ENCODE measurements at regions not wholly inside any gene's neighbourhood (a gene's known extent, or its start where the extent isn't known, plus 50 kb on each side); places are given as distances from the start of the nearest gene placed in this dataset.

DNA sequence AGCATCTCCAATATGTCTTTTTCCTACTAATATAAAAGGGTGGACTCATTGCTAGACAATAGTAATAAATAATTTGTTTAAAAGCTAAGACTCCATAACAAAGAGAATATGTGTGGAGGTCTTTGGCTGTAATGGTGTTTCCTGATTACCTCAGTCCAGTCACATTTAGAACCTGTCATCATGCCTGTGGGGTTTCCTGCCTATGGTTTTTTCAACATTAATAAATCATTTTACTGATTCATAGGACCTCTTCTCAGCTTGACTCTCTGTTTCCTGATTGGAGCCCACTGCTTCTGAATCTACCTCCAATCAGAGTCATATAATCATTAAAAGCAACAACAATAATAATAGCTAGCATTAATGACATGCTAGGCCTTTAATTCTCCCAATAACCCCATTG is 52.4 kb upstream of the GNAI1 start:
- ATAC-seq (no peak), DNase-seq (no peak)
- H3K9me3 ChIP-seq: no peaks in the 10 kb centered on the region
- no peaks in the 10 kb centered on the region for H3K36me3 ChIP-seq
- H3K4me3 ChIP-seq: no peak overlapping the region
- TF ChIP-seq, protein P1, sequence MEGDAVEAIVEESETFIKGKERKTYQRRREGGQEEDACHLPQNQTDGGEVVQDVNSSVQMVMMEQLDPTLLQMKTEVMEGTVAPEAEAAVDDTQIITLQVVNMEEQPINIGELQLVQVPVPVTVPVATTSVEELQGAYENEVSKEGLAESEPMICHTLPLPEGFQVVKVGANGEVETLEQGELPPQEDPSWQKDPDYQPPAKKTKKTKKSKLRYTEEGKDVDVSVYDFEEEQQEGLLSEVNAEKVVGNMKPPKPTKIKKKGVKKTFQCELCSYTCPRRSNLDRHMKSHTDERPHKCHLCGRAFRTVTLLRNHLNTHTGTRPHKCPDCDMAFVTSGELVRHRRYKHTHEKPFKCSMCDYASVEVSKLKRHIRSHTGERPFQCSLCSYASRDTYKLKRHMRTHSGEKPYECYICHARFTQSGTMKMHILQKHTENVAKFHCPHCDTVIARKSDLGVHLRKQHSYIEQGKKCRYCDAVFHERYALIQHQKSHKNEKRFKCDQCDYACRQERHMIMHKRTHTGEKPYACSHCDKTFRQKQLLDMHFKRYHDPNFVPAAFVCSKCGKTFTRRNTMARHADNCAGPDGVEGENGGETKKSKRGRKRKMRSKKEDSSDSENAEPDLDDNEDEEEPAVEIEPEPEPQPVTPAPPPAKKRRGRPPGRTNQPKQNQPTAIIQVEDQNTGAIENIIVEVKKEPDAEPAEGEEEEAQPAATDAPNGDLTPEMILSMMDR (IDR thresholded peaks at IDR 0.05): no peak
- no peak for TF ChIP-seq POLR2A (IDR thresholded peaks at IDR 0.05)
- no peaks in the 10 kb centered on the region for H3K27me3 ChIP-seq
- intact Hi-C loops (cut with DNase I): no loop called here
- peaks cover 0 to 4% (median 0%) of the 10 kb centered on the region in 4 donors for H3K4me1 ChIP-seq
- no peak overlapping the region for H3K27ac ChIP-seq

DNA sequence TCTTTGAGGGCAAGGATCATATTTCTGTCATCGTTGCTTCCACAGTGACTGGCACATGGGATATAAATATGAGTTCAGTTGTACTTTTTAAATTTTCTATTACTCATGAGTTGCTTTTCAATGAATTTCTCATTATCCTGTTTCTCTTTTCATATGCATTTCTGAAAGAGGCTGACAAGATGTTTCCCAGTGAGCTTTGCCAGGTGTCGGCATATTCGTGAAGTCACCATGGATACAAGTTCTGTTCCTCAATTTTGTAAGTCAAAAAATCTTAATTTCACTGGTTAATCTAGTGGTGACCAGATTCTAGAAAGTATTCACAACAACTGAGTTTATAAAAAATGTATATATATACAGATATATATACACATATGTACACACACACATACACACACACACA is 55.7 kb upstream of the GNAI1 start:
- no peak overlapping the region for H3K4me3 ChIP-seq
- TF ChIP-seq, protein P1 (IDR thresholded peaks at IDR 0.05): no peak
- no peak for TF ChIP-seq POLR2A (IDR thresholded peaks at IDR 0.05)
- no peaks in the 10 kb centered on the region for H3K9me3 ChIP-seq
- no peaks in the 10 kb centered on the region for H3K36me3 ChIP-seq
- ATAC-seq (no peak), DNase-seq (no peak)
- peaks cover 0 to 4% (median 0%) of the 10 kb centered on the region in 4 donors for H3K4me1 ChIP-seq
- no peaks in the 10 kb centered on the region for H3K27me3 ChIP-seq
- no peak overlapping the region for H3K27ac ChIP-seq
- intact Hi-C loops (cut with DNase I): no loop called here
- 72% methylated on average over 3 of the region's 3 CpGs for WGBS (ENCODE audit: insufficient coverage, low coverage, low lambda C conversion rate, missing lambda C conversion rate)

DNA sequence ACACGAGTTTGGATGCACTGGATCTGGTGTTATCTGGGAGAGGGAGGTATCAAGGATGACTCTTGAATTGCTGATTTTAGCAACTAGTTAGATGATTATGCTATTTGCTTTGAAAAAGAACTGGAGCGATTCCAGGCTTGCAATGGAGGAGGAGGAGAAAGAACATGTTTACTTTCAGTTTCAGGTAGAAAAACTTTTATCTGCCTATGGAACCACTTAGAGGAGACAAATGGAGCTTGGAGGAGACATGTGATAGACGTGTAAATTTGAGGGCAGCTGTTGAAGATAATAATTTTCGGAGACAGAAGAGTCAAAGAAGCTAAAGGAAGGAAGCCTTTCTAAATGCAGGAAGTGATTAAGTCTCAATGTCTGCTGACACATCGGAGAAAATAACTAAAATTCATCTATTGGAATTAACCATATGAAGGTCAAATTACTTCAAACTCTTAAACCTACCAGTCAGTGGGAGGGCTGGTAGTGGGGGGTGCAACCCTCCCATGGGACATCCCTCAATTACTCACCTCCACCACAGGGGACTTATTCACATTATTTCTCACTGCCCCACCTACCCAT is 56.4 kb upstream of the GNAI1 start:
- H3K27ac ChIP-seq: no peak overlapping the region
- no peak for TF ChIP-seq POLR2A (IDR thresholded peaks at IDR 0.05)
- TF ChIP-seq, protein P1 (IDR thresholded peaks at IDR 0.05): no peak
- WGBS (ENCODE audit: insufficient coverage, low coverage, low lambda C conversion rate, missing lambda C conversion rate): 5% methylated on average over 5 of the region's 5 CpGs
- no peaks in the 10 kb centered on the region for H3K36me3 ChIP-seq
- peaks cover 0 to 4% (median 0%) of the 10 kb centered on the region in 4 donors for H3K4me1 ChIP-seq
- H3K27me3 ChIP-seq: no peaks in the 10 kb centered on the region
- peak; percentile 78 to 90 (median 82) for ATAC-seq
- DNase-seq: no peak
- intact Hi-C loops (cut with DNase I): no loop called here
- H3K9me3 ChIP-seq: no peaks in the 10 kb centered on the region
- H3K4me3 ChIP-seq: peak overlapping the region in 2 of 3 donors; percentile 32 to 41

DNA sequence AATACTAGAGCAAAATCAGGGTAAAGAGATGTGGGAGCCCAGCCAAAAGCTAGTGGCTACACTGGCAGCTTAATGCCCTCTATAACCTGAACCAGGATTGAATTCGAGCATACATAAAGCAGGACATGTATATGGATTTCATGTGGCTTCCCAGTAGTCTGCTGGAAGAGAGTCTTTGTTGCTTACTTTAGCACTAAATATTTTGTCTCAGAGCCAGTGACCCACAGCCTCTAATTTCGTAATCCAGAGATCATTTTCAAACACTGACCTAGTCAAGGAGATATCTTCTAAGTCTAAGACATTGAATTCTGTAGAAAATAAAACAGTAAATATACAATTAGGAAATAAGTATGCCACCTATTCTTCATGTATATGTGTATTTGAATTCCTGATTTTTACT is 64.2 kb upstream of the GNAI1 start:
- no peaks in the 10 kb centered on the region for H3K27me3 ChIP-seq
- no peak overlapping the region for H3K27ac ChIP-seq
- H3K9me3 ChIP-seq: no peaks in the 10 kb centered on the region
- H3K36me3 ChIP-seq: no peaks in the 10 kb centered on the region
- intact Hi-C loops (cut with DNase I): no loop called here
- ATAC-seq (peak in 1 of 4 donors; percentile 46), DNase-seq (no peak)
- 20% methylated on average over 2 of the region's 2 CpGs for WGBS (ENCODE audit: insufficient coverage, low coverage, low lambda C conversion rate, missing lambda C conversion rate)
- TF ChIP-seq, protein P1 (IDR thresholded peaks at IDR 0.05): no peak
- TF ChIP-seq POLR2A (IDR thresholded peaks at IDR 0.05): no peak
- no peaks in the 10 kb centered on the region for H3K4me1 ChIP-seq
- H3K4me3 ChIP-seq: no peak overlapping the region

DNA sequence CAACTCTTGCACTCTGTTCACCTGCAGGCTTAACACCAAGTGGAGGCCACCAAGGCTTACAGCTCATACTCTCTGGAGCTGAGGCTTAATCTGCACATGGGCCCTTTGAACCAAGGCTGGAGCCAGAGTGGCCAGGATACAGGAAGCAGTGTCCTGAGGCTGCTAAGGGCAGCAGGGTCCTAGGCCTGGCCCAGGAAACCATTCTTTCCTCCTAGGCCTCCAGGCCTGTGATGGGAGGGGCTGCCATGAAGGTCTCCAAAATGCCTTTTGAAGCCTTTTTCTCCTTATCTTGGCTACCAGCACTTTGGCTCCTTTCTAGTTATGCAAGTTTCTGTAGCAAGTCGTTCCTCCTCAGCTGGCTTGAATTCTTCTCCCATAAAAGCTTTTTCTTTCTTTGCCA is 68.0 kb upstream of the GNAI1 start:
- no peaks in the 10 kb centered on the region for H3K9me3 ChIP-seq
- no peaks in the 10 kb centered on the region for H3K27me3 ChIP-seq
- ATAC-seq: no peak
- no peak for DNase-seq
- intact Hi-C loops (cut with DNase I): no loop called here
- peaks cover 0 to 2% (median 0%) of the 10 kb centered on the region in 4 donors for H3K4me1 ChIP-seq
- TF ChIP-seq POLR2A (IDR thresholded peaks at IDR 0.05): no peak
- TF ChIP-seq, protein P1 (IDR thresholded peaks at IDR 0.05): no peak
- no peak overlapping the region for H3K27ac ChIP-seq
- H3K4me3 ChIP-seq: no peak overlapping the region
- 83% methylated on average over 1 of the region's 1 CpG for WGBS (ENCODE audit: insufficient coverage, low coverage, low lambda C conversion rate, missing lambda C conversion rate)
- no peaks in the 10 kb centered on the region for H3K36me3 ChIP-seq

All from right lobe of liver (tissue), 6 donors.